ENCODE measurements at regions not wholly inside any gene's neighbourhood (a gene's known extent, or its start where the extent isn't known, plus 50 kb on each side); places are given as distances from the start of the nearest gene placed in this dataset.
A peak's percentile ranks its signal among the peaks of the same experiment; 100 is the strongest.
"Not testable (repeated sequence)": the region's sequence is repeated elsewhere in the genome, so short reads cannot be mapped to it uniquely, and the experiment has no call there.

DNA sequence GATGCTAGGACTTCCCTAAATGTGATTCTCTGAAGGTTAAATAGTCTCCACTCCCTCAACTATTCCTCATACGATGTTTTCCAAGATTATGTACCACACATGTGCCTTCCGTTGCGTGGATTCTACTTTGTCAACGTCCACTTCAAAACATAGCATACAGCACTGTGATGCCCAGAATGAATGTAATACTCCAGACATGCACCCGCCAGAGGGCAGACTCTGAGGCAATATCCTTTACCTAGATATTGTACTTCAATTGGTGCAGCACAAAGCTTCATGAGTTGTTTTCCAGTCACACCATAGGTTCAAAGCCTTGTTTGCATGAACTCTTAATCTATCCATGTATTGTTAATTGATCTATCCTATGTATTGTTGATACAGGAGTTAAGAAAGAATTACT is 201.0 kb upstream of the NABP1 start:
- ATAC-seq = no peak
- intact Hi-C loops (cut with DNase I) = no loop called here
- no peak for DNase-seq

DNA sequence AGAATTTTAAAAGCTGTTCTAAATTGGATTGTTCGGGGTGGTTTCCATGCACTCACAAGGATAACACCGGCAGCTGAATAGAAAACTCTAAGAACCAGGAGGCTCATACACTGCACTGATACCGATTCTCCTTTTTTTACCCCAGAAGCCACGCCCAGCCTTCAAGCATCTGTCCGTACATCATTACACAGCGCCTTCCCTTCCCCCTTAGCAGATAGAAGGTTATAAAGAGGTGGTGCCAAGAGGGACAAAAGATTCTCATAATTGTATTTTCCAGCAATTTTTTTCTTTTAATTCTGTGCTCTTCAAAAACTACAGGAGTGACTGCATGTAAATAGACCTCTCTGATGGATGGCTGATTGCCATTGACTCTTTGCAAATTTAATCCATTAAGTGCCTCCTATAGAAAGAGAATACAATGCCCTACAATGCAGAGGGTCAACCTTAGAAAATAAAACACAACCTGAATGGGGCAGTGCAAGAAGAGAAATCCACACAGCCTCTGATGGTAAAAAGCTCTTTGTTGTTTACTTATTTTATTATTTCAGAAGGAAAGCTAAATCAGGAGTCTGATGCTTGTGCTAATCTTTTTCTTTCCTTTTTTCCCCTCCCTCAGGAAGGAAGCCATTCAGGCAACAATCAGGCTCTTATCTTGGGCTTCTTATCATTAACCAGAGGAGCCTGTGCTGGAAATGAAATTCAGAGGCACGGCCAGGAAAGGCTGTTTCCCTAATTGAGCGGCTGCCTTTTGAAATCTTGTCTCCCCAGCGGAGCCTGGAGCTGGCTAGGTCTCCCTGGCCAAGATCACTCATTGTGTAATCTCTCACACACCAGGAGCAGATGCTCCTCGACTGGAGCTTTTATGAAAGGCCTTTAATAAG is 198.9 kb upstream of the NABP1 start:
- DNase-seq = peak; percentile 60
- intact Hi-C loops (cut with DNase I) = no loop called here
- ATAC-seq = peak; percentile 94 to 96

DNA sequence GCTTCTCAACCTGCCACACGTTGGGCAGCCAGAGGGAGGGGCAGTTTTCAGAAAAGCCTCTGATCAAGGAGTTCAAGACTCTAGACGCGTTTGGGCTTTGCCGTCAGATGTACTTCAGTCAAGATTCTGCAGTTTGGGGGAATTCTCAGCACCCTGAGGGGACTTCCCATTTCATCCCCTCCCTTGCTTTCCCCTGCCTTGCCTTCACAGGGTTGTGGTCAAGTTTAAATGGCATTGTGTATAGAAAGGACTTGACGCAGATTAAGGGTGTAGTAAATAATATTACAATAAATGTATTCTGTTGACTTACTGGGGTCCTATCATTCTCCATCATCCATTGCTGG is 198.3 kb upstream of the NABP1 start:
- DNase-seq = no peak
- no peak for ATAC-seq
- intact Hi-C loops (cut with DNase I) = no loop called here

DNA sequence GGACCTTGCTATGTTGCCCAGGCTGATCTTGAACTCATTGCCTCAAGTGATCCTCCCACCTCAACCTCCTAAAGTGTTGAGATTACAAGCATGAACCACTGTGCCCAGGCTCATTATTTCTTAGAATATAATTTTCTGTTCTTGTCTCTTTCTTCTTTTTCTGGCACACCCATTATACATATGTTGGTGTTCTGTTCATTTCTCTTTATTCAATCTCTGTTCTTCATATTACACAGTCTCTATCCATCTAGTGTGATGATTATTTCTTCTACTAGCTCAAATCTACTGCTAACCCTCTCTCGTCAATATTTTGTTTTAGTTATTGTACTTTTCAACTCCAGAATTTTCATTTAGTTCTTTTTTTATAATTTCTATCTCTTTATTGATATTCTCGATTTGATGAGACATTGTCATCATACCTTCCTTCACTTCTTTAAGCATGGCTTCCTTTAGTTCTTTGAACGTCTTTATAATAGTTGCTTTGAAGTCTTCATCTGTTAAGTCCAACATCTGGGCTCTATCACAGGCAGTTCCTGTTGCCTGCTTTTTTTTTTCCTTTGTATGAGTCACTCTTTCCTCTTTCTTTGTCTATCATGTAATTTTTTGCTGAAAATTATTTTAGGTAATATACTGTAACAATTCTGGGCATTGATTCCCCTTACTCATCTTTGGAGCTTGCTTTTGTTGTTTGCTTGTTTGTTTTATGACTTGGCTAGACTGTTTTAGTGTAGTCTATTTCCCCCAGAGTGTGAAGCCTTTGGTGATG is 196.4 kb upstream of the NABP1 start:
- no peak for DNase-seq
- intact Hi-C loops (cut with DNase I) = no loop called here
- no peak for ATAC-seq

DNA sequence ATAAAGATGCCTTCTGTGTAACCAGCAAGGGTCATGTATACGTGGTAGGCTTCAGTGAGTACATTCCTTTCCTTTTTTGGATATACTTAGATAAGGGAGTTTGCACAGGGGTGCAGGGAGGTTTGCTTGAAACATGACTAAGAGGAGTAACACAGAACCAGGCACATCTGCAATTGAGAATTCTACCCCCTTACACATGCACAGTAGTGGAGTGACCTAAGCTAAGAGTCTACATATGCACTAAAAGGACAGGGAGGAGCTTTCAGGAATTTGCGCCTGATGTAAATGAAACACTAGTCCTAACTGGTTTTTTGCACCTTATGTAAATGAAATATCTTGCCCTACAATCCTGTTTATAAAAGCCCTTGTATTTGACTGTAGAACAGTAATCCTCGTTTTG is 194.8 kb upstream of the NABP1 start:
- ATAC-seq (no peak), DNase-seq (no peak)
- intact Hi-C loops (cut with DNase I) = no loop called here

DNA sequence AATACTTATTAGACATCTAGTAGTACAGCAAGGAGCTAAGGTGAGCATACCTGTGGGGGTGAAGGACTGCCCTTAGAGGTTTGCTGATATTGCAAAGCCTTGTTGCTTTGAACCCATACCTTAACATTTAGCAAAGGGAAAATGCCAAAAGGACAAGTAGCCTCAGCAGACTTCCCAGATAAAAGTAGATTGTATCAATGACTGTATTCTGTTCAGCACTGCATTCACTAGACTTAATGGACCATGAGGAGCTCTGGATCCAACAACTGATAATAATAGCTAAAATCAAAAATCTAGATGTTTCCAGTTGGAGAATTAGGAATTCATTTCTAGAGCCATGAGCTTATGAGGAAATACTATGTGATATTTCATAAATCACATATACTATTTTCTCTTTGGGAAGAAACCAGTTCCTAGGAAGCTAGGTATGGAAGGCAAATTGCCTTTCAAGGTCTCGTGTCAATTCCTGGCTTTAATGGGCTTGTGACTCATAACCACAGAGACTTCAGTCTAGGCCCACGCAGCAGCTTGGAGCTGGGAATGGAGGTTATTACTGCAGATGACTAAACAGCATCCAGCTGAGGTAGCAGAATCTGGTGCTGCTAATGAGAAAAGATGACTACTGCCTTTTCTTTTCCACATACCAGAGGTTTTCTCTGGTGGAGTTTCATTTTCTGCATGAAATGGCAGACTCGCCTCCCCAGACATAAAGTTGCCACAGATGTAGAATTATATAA is 191.2 kb upstream of the NABP1 start:
- ATAC-seq (peak in 1 of 2 donors; percentile 81), DNase-seq (peak; percentile 33)

DNA sequence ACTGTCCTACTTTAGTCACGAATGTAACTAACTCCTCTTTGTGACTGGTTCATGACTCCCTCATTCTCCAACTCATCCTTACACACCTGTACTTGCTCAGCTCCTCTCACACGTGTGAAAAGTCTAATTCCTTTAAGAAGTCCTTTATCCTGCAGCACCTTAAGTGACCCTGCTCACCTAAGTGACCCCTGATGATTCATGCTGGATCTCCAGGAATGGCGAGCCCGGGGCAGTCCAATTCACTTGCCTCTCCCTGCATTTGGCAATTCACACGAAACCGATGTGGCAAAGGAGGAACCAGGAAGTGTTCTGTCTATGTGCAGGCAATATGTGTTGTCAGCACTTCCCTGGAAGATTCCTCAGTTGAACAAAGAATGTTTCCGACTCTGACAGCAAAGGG is 189.8 kb upstream of the NABP1 start:
- intact Hi-C loops (cut with DNase I) = no loop called here
- DNase-seq (no peak), ATAC-seq (no peak)

More for the DNA sequence above, 191.2 kb upstream of the NABP1 start:
- intact Hi-C loops (cut with DNase I) = no loop called here

DNA sequence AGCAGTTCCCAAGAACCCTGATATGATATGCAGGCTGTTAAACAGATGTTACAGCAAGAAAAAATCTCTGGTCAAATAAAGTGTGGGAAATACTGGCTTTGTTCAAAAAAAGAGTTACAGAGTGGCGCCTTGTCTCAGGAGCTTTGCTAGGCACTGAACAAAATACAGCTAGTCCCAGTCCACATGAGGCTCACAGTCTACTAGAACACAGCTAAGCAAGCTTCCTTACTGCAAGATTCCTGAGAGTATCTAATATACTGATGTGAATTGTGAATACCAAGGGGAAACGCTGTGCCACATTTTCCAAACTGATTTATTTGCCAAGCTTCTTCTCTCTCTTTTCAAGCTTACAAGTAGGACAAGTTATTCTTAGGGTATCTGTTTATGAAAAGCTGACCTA is 188.8 kb upstream of the NABP1 start:
- ATAC-seq (no peak), DNase-seq (no peak)
- intact Hi-C loops (cut with DNase I) = no loop called here

DNA sequence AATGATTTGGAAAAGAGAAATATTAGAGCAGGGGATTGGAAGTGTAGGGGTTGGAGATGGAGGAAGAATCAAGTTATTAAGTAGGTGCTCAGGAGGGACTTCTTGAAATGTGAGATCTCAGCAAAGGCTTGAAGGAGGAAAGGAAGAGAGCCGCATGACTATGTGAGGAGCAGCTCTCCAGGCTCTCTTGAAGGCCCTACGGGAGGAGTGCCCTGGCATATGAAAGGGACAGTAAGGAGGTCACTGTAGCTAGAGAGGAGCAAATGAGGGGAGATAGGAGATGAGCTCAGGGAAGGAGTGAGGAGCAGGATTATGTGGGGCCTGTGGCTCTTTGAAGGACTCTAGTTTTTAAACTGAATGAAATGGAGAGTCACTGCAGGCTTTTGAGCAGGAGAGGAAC is 181.1 kb upstream of the NABP1 start:
- intact Hi-C loops (cut with DNase I) = no loop called here
- DNase-seq (no peak), ATAC-seq (no peak)

DNA sequence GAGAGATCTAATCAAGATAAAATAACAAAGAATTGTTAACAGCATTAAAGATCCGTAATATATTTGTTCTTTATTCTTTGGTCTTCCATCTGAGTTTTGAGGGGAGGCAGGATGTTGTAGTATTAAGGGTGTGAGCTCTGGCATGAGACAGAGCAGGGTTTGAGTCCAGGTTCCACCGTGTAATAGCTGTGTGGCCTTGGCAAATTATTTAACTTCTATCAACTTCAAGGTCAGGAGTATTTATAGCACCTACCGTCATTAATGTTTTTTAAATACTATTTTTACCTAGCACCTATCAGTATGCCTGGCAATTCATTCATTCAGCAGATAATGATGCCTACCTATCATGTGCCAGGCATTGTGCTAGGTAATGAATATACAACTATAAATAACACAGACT is 180.1 kb upstream of the NABP1 start:
- intact Hi-C loops (cut with DNase I) = no loop called here
- ATAC-seq (no peak), DNase-seq (no peak)

DNA sequence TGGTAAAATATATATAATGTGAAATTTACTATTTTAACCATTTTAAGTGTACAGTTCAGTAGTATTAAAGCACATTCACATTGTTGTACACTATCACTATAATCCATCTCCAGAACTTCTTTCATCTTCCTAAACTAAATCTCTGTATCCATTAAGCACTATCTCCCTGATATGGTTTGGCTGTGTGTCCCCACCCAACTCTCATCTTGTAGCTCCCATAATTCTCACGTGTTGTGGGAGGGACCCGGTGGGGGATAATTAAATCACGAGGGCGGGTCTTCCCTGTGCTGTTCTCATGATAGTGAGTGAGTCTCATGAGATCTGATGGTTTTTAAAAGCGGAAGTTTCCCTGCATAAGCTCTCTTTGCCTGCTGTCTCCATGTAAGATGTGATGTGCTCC is 178.9 kb upstream of the NABP1 start:
- no peak for DNase-seq
- intact Hi-C loops (cut with DNase I) = no loop called here
- no peak for ATAC-seq

DNA sequence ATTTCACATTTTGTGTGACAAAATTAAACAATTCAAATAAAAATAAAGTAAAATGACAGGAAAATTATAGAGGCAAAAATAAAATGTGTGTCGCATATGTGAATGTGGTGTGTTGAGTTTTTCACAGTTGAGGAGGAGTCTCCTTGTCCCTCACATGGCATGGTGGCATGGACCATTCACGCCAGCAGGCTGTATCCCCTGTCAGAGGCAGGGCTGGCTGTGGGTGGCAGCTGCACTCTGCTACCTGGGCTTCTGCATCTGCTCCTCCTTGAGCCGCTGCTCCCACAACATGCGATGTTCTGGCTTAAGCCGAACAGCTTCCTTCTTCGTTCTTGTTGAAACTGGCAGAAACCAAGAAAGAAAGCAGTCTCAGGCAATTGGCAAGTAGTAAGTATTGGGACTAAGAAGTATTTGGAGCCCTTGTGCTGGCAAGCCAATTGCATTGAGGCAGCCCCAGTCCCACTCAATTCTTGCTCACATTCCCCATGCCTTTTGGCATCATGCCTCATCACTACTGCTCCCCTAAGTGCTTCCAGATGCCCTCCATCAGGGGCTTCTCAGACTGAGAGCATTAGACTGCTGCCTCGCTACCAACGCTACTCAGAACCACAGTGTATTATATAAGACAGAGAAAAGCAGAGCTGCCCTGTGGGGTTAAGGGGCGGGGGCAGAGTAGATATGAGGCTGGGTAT is 177.9 kb upstream of the NABP1 start:
- DNase-seq (no peak), ATAC-seq (peak; percentile 37 to 64)
- intact Hi-C loops (cut with DNase I) = loop anchor here (2.0 to 10.0 kb wide), 5 partner anchors 265 to 445 kb away; no protein-coding TSS in a partner anchor

DNA sequence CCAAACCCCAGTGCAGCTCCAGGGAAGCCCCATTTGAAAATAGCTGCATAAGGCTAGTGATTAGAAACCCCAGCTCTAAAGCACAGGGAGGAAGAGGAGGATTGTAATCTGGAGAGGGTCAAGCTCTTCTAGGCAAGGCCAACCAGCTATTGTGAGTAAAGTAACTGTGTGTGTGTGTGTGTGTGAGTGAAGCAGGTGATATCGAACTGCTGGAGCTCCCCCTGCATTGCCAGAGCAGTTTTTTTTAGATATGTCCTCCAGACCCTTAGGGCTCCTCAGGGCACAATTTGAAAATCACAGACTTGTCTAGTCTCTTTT is 177.4 kb upstream of the NABP1 start:
- ATAC-seq = no peak
- DNase-seq = no peak

DNA sequence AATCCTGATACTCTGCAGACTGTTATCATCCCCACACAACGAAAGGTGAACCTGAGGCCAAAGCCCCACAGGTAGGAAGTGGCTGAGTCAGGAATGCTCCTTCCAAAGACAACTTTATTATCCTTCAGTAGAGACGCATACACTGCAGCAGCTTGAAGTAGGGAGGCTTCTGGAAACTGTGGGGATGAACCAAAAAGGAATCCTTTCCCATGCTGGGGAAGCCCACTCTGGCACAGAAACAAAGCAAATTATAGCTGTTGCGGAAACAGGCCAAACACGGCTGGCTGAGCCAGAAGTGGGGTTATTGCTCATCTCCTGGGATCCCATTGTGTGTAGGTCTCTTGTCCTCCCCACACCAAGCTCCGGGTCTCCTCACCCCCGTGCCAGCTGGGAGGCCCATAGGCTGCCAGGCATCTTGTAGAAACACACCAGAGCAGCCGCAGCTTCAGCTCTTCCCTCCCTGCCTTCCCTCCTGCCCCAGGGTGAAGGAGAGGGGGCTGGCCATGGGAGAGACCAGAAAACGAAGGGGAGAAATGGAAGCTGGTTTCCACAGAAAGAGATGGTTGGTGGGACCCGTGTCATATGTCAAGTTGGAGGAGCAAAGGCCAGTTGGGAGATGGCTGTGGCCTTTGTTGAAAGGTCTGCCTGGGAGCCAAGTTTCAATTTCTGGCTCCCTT is 176.9 kb upstream of the NABP1 start:
- DNase-seq (no peak), ATAC-seq (peak; percentile 13 to 35)
- intact Hi-C loops (cut with DNase I) = loop anchor here (2.0 to 10.0 kb wide), 5 partner anchors 266 to 446 kb away; no protein-coding TSS in a partner anchor

More for the DNA sequence above, 177.4 kb upstream of the NABP1 start:
- intact Hi-C loops (cut with DNase I) = loop anchor here (2.0 to 10.0 kb wide), 5 partner anchors 266 to 446 kb away; no protein-coding TSS in a partner anchor

DNA sequence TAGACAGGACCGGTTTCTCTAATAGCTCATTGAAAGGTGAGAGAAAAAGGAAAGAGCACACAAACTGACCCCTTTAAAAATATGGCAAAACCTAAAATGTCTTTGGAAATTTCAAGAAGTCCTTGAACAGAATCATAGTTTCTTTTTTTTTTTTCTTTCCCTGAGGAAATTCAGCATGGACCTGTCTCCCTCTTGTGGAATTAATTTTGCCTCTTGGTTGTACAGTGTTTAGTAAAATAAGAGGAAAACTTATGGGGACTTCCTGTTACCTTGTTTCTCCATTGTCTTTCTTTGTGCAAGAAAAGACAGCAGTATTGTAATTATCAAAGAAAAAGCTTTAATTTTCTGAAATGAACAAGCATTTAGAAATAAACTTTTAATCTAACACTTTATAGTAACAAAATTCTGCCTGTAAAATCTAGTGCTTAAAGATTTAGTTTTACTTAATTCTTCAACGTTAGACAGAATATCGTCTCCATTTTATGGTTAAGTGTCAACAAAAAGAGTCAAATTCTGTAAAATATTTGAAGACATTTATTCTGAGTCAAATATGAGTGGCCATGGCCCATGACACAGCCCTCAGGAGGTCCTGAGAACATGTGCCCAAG is 176.3 kb upstream of the NABP1 start:
- no peak for DNase-seq
- intact Hi-C loops (cut with DNase I) = loop anchor here (2.0 to 10.0 kb wide), 5 partner anchors 267 to 447 kb away; no protein-coding TSS in a partner anchor
- ATAC-seq = peak; percentile 48 to 54

DNA sequence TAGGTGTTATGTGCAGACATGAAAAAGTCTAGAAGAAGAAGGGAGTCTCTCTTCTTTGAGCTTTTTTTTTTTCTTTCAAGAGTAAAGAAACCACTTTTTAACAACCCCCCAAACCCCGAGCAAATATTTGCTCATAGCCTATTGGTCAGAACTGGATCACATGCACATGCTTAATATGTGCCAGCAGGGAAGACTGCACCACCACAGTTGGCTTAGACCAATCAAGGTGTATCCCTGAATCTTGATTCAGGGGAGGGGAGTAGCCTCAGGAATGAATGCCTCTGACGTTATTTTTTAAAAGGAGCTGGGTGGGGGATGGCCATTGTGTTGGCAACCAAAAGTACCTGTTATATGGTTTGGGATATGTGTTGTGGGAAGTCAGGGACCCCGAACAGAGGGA is 171.4 kb upstream of the NABP1 start:
- intact Hi-C loops (cut with DNase I) = loop anchor here (10.0 kb wide), 2 partner anchors 272 to 452 kb away; no protein-coding TSS in a partner anchor
- ATAC-seq (no peak), DNase-seq (no peak)

DNA sequence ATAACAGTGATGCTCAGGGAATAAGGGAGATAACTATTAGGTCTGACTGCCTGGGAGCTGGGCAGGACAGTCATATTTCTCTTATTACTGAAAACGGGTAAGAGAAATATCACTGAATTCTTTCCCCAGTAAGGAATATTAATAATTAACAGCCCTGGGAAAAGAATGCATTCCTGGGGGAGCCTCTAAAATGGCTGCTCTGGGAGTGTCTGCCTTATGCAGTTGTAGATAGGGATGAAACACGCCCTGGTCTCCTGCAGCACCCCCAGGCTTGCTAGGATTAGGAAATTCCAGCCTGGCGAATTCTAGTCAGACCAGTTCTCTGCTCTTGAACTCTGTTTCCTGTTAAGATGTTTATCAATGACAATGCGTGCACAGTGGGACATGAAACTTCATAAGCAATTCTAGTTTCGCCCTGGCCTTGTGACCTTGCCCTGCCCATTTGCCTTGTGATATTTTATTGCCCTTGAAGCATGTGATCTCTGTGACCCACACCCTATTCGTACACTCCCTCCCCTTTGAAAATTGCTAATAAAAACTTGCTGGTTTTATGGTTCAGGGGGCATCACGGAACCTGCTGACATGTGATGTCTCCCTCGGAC is 170.6 kb upstream of the NABP1 start:
- not testable (repeated sequence) for ATAC-seq, DNase-seq
- intact Hi-C loops (cut with DNase I) = loop anchor here (10.0 kb wide), 2 partner anchors 273 to 453 kb away; no protein-coding TSS in a partner anchor

DNA sequence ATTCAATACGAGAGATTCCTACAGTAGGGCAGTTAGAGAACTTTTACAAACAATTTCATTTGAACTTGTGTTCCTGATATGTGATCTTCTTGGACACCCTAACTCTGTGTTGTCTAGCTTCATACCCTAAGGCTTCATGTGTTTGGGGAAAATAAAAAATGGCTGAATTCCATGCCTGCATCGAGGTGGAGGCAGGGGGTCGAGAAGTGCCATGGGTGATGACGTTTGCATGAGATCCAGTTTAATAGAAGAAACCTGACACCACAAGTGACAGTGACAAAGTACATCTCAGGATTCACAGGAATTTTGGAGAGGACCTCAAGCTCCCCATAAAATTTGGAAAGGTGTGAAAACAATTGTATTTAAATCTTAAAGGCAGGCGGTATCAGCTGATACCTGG is 169.2 kb upstream of the NABP1 start:
- intact Hi-C loops (cut with DNase I) = loop anchor here (10.0 kb wide), 2 partner anchors 274 to 454 kb away; no protein-coding TSS in a partner anchor
- no peak for ATAC-seq
- DNase-seq = no peak
